ENCODE measurements at regions not wholly inside any gene's neighbourhood (a gene's known extent, or its start where the extent isn't known, plus 50 kb on each side); places are given as distances from the start of the nearest gene placed in this dataset.

DNA sequence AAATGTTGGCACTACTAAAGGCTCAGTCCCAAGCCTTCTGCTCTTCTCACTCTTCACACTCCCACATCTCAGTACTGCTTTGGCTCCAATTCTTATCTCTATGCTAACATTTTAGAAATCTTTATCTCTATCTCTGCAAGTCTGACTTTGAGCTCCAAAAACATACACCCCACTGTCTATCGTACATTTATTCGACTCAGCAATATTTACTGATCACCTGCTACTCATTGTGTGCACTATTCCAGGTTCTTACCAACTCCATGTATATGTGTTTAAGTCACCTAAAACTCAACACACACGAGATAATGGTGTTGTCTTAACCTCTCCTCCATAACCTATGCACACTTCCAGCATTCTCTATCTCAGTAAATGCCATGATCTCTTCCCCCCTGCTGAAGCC lies 268.2 kb upstream of the CRIM1 start:
- Mint-ChIP-seq H3K4me3 (no peak overlapping the region), H3K9me3 (no peaks in the 10 kb centered on the region), H3K36me3 (no peaks in the 10 kb centered on the region), H3K27me3 (peaks cover 3% of the 10 kb centered on the region), H3K4me1 (ENCODE audit: unreplicated experiment) (no peaks in the 10 kb centered on the region), H3K27ac (no peak overlapping the region)
- TF ChIP-seq, protein P1, sequence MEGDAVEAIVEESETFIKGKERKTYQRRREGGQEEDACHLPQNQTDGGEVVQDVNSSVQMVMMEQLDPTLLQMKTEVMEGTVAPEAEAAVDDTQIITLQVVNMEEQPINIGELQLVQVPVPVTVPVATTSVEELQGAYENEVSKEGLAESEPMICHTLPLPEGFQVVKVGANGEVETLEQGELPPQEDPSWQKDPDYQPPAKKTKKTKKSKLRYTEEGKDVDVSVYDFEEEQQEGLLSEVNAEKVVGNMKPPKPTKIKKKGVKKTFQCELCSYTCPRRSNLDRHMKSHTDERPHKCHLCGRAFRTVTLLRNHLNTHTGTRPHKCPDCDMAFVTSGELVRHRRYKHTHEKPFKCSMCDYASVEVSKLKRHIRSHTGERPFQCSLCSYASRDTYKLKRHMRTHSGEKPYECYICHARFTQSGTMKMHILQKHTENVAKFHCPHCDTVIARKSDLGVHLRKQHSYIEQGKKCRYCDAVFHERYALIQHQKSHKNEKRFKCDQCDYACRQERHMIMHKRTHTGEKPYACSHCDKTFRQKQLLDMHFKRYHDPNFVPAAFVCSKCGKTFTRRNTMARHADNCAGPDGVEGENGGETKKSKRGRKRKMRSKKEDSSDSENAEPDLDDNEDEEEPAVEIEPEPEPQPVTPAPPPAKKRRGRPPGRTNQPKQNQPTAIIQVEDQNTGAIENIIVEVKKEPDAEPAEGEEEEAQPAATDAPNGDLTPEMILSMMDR (conservative IDR thresholded peaks at IDR 0.05), result no peak
- no peak for DNase-seq (ENCODE audit: extremely low spot score, unreplicated experiment)

DNA sequence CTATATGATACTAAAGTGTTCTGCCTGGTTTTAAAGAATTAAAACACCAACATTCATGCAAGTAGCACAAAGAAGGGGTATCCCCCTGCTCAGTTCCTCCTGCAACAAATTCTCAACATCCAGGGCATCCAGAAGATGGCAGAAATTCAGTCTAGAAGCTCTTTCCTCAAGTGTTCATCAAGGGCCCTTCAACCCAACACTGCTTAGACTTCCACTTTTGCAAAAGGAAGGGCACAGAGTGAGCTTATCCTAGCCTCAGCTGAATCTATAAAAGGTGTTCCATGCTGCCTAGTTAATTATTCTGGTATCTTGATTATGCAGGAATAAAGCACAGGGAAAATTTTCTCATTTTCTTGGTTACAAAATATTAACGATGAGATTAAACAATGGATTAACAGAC lies 275.8 kb upstream of the CRIM1 start:
- Mint-ChIP-seq H3K27me3 (peaks cover 3% of the 10 kb centered on the region), H3K4me3 (no peak overlapping the region), H3K4me1 (ENCODE audit: unreplicated experiment) (no peaks in the 10 kb centered on the region), H3K27ac (no peak overlapping the region), H3K9me3 (no peaks in the 10 kb centered on the region), H3K36me3 (no peaks in the 10 kb centered on the region)
- TF ChIP-seq, protein P1 (conservative IDR thresholded peaks at IDR 0.05), result no peak
- no peak for DNase-seq (ENCODE audit: extremely low spot score, unreplicated experiment)

DNA sequence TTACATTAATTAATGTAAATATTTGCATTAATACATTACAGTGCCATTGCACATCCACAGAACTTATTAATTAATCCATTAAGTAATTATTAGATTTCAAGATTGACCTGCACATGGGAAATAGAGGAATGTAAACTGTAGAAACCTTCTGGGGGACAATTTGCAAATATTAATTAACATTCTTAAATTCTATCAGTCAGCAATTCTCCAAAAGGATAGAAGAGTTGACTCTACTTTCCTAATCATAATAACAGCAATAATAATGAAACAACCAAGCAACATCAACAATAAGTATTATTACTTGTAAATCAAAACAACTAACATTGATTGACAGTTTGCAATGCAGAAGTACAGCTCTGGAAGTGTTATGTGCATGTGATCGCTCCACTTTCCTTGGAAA lies 281.6 kb upstream of the CRIM1 start:
- H3K27ac Mint-ChIP-seq, result no peak overlapping the region
- H3K4me1 Mint-ChIP-seq (ENCODE audit: unreplicated experiment), result no peaks in the 10 kb centered on the region
- H3K36me3 Mint-ChIP-seq, result no peaks in the 10 kb centered on the region
- H3K9me3 Mint-ChIP-seq, result no peaks in the 10 kb centered on the region
- TF ChIP-seq, protein P1 (conservative IDR thresholded peaks at IDR 0.05), result no peak
- no peak overlapping the region for H3K4me3 Mint-ChIP-seq
- DNase-seq (ENCODE audit: extremely low spot score, unreplicated experiment), result no peak
- H3K27me3 Mint-ChIP-seq, result no peaks in the 10 kb centered on the region

DNA sequence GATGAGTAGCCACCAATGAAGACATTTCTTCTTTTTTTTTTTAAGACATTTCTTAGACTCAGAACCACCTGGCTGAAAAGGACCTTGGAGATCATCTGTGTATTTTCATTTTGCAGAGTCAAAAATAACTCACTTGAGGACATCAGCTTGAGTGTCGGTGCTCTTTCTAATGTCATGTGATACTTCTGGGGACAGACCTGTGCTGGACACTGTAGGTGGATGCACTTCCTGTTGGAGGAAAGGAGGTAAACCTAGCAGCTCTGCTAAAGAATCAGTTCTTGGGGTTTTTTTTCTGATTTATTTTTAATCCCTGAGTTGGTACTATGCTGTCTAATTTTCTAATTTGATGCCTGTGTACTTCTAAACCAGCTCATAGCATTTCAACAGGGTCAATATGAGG lies 283.9 kb upstream of the CRIM1 start:
- DNase-seq (ENCODE audit: extremely low spot score, unreplicated experiment), result no peak
- Mint-ChIP-seq H3K27ac (no peak overlapping the region), H3K4me3 (no peak overlapping the region), H3K36me3 (no peaks in the 10 kb centered on the region), H3K27me3 (no peaks in the 10 kb centered on the region), H3K9me3 (no peaks in the 10 kb centered on the region), H3K4me1 (ENCODE audit: unreplicated experiment) (no peaks in the 10 kb centered on the region)
- TF ChIP-seq, protein P1 (conservative IDR thresholded peaks at IDR 0.05), result no peak

DNA sequence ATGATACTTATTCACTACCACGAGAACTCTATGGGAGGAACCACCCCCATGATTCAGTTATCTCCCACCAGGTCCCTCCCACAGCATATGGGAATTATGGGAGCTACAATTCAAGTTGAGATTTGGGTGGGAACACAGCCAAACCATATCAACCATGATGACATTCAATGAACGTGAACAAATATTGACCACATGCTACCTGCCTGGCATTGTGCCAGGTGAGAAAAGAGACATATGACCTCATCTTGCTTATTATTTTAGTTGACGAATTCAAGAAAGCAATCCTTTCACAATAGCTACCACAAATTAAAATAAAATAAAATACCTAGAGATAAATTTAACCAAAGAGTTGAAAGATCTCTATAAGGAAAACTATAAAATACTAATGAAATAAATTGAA lies 286.5 kb upstream of the CRIM1 start:
- DNase-seq (ENCODE audit: extremely low spot score, unreplicated experiment), result no peak
- Mint-ChIP-seq H3K27me3 (no peaks in the 10 kb centered on the region), H3K27ac (no peak overlapping the region), H3K36me3 (no peaks in the 10 kb centered on the region), H3K4me1 (ENCODE audit: unreplicated experiment) (no peaks in the 10 kb centered on the region), H3K9me3 (no peaks in the 10 kb centered on the region), H3K4me3 (no peak overlapping the region)
- TF ChIP-seq, protein P1 (conservative IDR thresholded peaks at IDR 0.05), result no peak

DNA sequence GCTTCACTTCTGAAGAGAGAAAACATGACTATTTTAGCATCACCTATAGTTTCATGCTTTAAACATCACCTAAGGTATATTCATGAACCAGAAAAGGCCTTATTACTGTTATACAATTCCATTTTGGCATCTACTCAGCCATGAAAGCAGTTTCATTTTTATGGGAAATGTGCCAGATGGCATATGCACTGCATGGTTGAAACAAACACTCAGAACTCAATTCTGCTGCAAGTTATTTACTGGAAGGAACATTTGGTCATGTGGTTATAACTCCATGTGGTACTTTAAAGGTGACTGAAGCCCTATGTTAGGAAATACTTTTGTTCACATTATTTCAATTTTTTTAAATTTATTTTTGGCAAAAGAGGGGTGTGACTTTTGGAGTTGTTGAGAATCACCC lies 287.5 kb upstream of the CRIM1 start:
- Mint-ChIP-seq H3K9me3 (no peaks in the 10 kb centered on the region), H3K27me3 (peaks cover 2% of the 10 kb centered on the region), H3K27ac (no peak overlapping the region), H3K36me3 (no peaks in the 10 kb centered on the region), H3K4me3 (no peak overlapping the region), H3K4me1 (ENCODE audit: unreplicated experiment) (no peaks in the 10 kb centered on the region)
- TF ChIP-seq, protein P1 (conservative IDR thresholded peaks at IDR 0.05), result no peak
- DNase-seq (ENCODE audit: extremely low spot score, unreplicated experiment), result no peak
